HCT116 (cell line): ENCODE measurements at regions not wholly inside any gene's neighbourhood (a gene's known extent, or its start where the extent isn't known, plus 50 kb on each side); places are given as distances from the start of the nearest gene placed in this dataset.

Experiments used
- ATAC-seq: fragments of 200-7000 bp; cut with Tn5 transposase; 2 replicates; pipeline ENCODE4 v1.9.1; 2020; ENCODE audit warnings: mild to moderate bottlenecking, moderate library complexity
- BruUV-seq: library from RNA; stranded (reverse); fragments of 400-500 nt; replicated peaks from 2 replicates; lab custom pipeline; 2021; lab: Mats Ljungman, UMichigan
- CTCF ChIA-PET: fragments of 300-600 bp; sonication (Branson Sonifier 250); formaldehyde crosslinking; loops from one replicate; lab custom pipeline; 2021; ENCODE audit warnings: antibody characterized with exemption; lab: Charles Lee
- POLR2A ChIA-PET: fragments of 300-600, 350-600 bp; sonication (Branson Sonifier 250); formaldehyde crosslinking; loops from one replicate; lab custom pipeline; 2021; ENCODE audit warnings: antibody characterized with exemption; lab: Charles Lee
- RAD21 ChIA-PET, 2 experiments: fragments of 300-600 bp; sonication (Branson Sonifier 250); formaldehyde crosslinking; loops; one replicate each; lab custom pipeline; 2023; ENCODE audit warnings: low total read pairs in 2 of 2; ENCODE audit not compliant: uncharacterized antibody in 2 of 2, unreplicated experiment in 2 of 2, low non-redundant PET in 1 of 2; lab: Charles Lee
- DNase-seq: peaks from one replicate; pipeline ENCODE4 v3.0.0-alpha.2; 2010; ENCODE audit warnings: low read depth, low spot score
- H2AFZ ChIP-seq: fragments of 200-600 bp; shearing (Covaris generic), sonication (generic); 2 replicates; pipeline ENCODE4 v1.6.1; 2017; ENCODE audit warnings: low read depth, mixed run types, mixed read lengths, antibody characterized with exemption, low read length; ENCODE audit not compliant: poor library complexity, severe bottlenecking
- H3K27ac ChIP-seq: 2 replicates; pipeline ENCODE4 v1.5.1; 2012; ENCODE audit warnings: low read depth, low read length
- H3K27me3 ChIP-seq: fragments of 200-600 bp; sonication (generic); 2 replicates; pipeline ENCODE4 v1.6.1; 2016; ENCODE audit warnings: mixed run types, low read length, mixed read lengths; ENCODE audit not compliant: insufficient read depth
- H3K36me3 ChIP-seq, 2 experiments: fragments of 200-500 bp in 1 of 2; fragments of 200-600 bp in 1 of 2; sonication (Bioruptor generic) in 1 of 2; sonication (generic) in 1 of 2; 2 replicates each; pipeline versions ENCODE4 v1.5.1 to v1.6.1; 2014 to 2016; ENCODE audit warnings: low read length in 2 of 2, inconsistent platforms in 1 of 2, mixed read lengths in 1 of 2, mixed run types in 1 of 2; ENCODE audit not compliant: insufficient read depth in 2 of 2, control insufficient read depth in 1 of 2
- H3K4me1 ChIP-seq, 2 experiments: fragments of 200-600 bp in 1 of 2; sonication (generic) in 1 of 2; 2 replicates each; pipeline versions ENCODE4 v1.5.1 to v1.6.1; 2012 to 2017; ENCODE audit warnings: low read length in 2 of 2, inconsistent platforms in 1 of 2, mild to moderate bottlenecking in 1 of 2, mixed read lengths in 1 of 2, mixed run types in 1 of 2, moderate library complexity in 1 of 2; ENCODE audit not compliant: insufficient read depth in 2 of 2, control insufficient read depth in 1 of 2
- H3K4me2 ChIP-seq: fragments of 200-600 bp; sonication (generic); 2 replicates; pipeline ENCODE4 v1.6.1; 2017; ENCODE audit warnings: mixed run types, low read length, mixed read lengths
- H3K4me3 ChIP-seq, 2 experiments: fragments of 200-600 bp in 1 of 2; sonication (generic) in 1 of 2; replicated peaks in 1 of 2; 2 replicates each; pipeline ENCODE4 v1.5.1; 2011 to 2016; ENCODE audit warnings: low read length in 2 of 2, control low read depth in 1 of 2, low read depth in 1 of 2, mild to moderate bottlenecking in 1 of 2, mixed read lengths in 1 of 2, mixed run types in 1 of 2
- H3K79me2 ChIP-seq: fragments of 200-600 bp; sonication (generic); 2 replicates; pipeline ENCODE4 v1.6.1; 2017; ENCODE audit warnings: mild to moderate bottlenecking, mixed run types, low read length, moderate library complexity, mixed read lengths; ENCODE audit not compliant: insufficient read depth
- H3K9ac ChIP-seq: fragments of 200-600 bp; sonication (generic); 2 replicates; pipeline ENCODE4 v1.6.1; 2016; ENCODE audit warnings: low read length, mixed read lengths
- H3K9me2 ChIP-seq: fragments of 200-600 bp; sonication (generic), shearing (Covaris generic); 2 replicates; pipeline ENCODE4 v1.6.1; 2017; ENCODE audit warnings: mixed run types, mild to moderate bottlenecking, moderate library complexity; ENCODE audit not compliant: insufficient read depth
- H3K9me3 ChIP-seq, 2 experiments: fragments of 200-500 bp in 1 of 2; fragments of 200-600 bp in 1 of 2; sonication (Bioruptor generic) in 1 of 2; sonication (generic) in 1 of 2; 2 replicates each; pipeline ENCODE4 v1.6.1; 2014 to 2017; ENCODE audit warnings: low read length in 2 of 2, mixed read lengths in 2 of 2, inconsistent platforms in 1 of 2, low read depth in 1 of 2, mild to moderate bottlenecking in 1 of 2, mixed run types in 1 of 2, moderate library complexity in 1 of 2; ENCODE audit not compliant: control insufficient read depth in 1 of 2, insufficient read depth in 1 of 2
- H4K20me1 ChIP-seq: fragments of 200-600 bp; sonication (generic), shearing (Covaris generic); 2 replicates; pipeline ENCODE4 v1.6.1; 2017; ENCODE audit warnings: mixed run types, mild to moderate bottlenecking, moderate library complexity; ENCODE audit not compliant: insufficient read depth
- ATF3 ChIP-seq: IDR thresholded peaks from 2 replicates; pipeline ENCODE4 v1.6.1; 2012
- CBX3 ChIP-seq: IDR thresholded peaks from 2 replicates; pipeline ENCODE4 v1.6.1; 2012; ENCODE audit warnings: low read depth
- CTCF ChIP-seq, 3 experiments: fragments of 200-600 bp in 1 of 3; sonication (generic) in 1 of 3; IDR thresholded peaks in 2 of 3; conservative IDR thresholded peaks in 1 of 3; 2 replicates each; pipeline ENCODE4 v1.5.1; 2012 to 2017; ENCODE audit warnings: low read depth in 2 of 3, low read length in 2 of 3, antibody characterized with exemption in 1 of 3, borderline replicate concordance in 1 of 3, control low read depth in 1 of 3, mild to moderate bottlenecking in 1 of 3, mixed read lengths in 1 of 3, mixed run types in 1 of 3, moderate library complexity in 1 of 3; ENCODE audit not compliant: insufficient read depth in 1 of 3
- EGR1 ChIP-seq: IDR thresholded peaks from 2 replicates; pipeline ENCODE4 v1.6.1; 2012; ENCODE audit warnings: low read depth
- ELF1 ChIP-seq: IDR thresholded peaks from 2 replicates; pipeline ENCODE4 v1.6.1; 2012; ENCODE audit warnings: low read depth, borderline replicate concordance
- EZH2 ChIP-seq: fragments of 200-600 bp; sonication (generic); IDR thresholded peaks from 2 replicates; pipeline ENCODE4 v1.6.1; 2017; ENCODE audit warnings: antibody characterized with exemption, mixed run types
- EZH2phosphoT487 ChIP-seq: fragments of 200-600 bp; IDR thresholded peaks from 2 replicates; pipeline ENCODE4 v1.6.1; 2018; ENCODE audit warnings: antibody characterized with exemption, borderline replicate concordance
- JUND ChIP-seq: IDR thresholded peaks from 2 replicates; pipeline ENCODE4 v1.6.1; 2012
- MAX ChIP-seq: IDR thresholded peaks from 2 replicates; pipeline ENCODE4 v1.6.1; 2012
- POLR2A ChIP-seq: IDR thresholded peaks from 2 replicates; pipeline ENCODE4 v1.7.0; 2011; ENCODE audit warnings: borderline replicate concordance; ENCODE audit not compliant: insufficient read depth, insufficient read length; ENCODE audit errors: extremely low read depth
- POLR2AphosphoS5 ChIP-seq: IDR thresholded peaks from 2 replicates; pipeline ENCODE4 v1.6.1; 2011; ENCODE audit warnings: mild to moderate bottlenecking, low read depth, low read length, moderate library complexity
- REST ChIP-seq: IDR thresholded peaks from 2 replicates; pipeline ENCODE4 v1.6.1; 2012; ENCODE audit warnings: low read depth
- SIN3A ChIP-seq: IDR thresholded peaks from 2 replicates; pipeline ENCODE4 v1.6.1; 2012; ENCODE audit warnings: low read depth
- SP1 ChIP-seq: IDR thresholded peaks from 2 replicates; pipeline ENCODE4 v1.6.1; 2012; ENCODE audit warnings: low read depth
- TCF7L2 ChIP-seq: IDR thresholded peaks from 2 replicates; pipeline ENCODE4 v1.7.0; 2011; ENCODE audit warnings: borderline replicate concordance, inconsistent platforms; ENCODE audit not compliant: insufficient read depth, insufficient read length; ENCODE audit errors: extremely low read depth
- ZBTB33 ChIP-seq: IDR thresholded peaks from 2 replicates; pipeline ENCODE4 v1.6.1; 2011; ENCODE audit warnings: mild to moderate bottlenecking, low read length, moderate library complexity; ENCODE audit not compliant: insufficient replicate concordance; ENCODE audit errors: extremely low read depth
- ZFX ChIP-seq: fragments of 450-650 bp; IDR thresholded peaks from 2 replicates; pipeline ENCODE4 v1.6.1; 2017
- ZNF274 ChIP-seq: fragments of 200-500 bp; sonication (Bioruptor generic); IDR thresholded peaks from 2 replicates; pipeline ENCODE4 v1.6.1; 2014; ENCODE audit warnings: mild to moderate bottlenecking, low read depth, low read length, inconsistent platforms
- intact Hi-C: fragments of 100-400 bp; cut with micrococcal nuclease; formaldehyde crosslinking; loops from 2 replicates; pipeline ENCODE4 v1.10.0; 2022

GRCh38 chr2:74048147-74048546, 63.4 kb downstream of the TET3 start:
- no peaks in the 10 kb centered on the region for H3K9me3 ChIP-seq
- no peak overlapping the region for H3K9ac ChIP-seq
- H2AFZ ChIP-seq: no peak overlapping the region
- no peak overlapping the region for H3K4me2 ChIP-seq
- no peak overlapping the region for H3K27ac ChIP-seq
- ATAC-seq: no peak
- no peak overlapping the region for H3K4me3 ChIP-seq
- H3K4me1 ChIP-seq: no peaks in the 10 kb centered on the region
- H4K20me1 ChIP-seq: no peaks in the 10 kb centered on the region
- intact Hi-C loops: no loop called here
- ChIA-PET RAD21 (no interaction called here), POLR2A (no interaction called here), CTCF (no interaction called here)
- no peaks in the 10 kb centered on the region for H3K9me2 ChIP-seq
- H3K27me3 ChIP-seq: no peaks in the 10 kb centered on the region
- H3K36me3 ChIP-seq: peaks cover 0 to 10% of the 10 kb centered on the region in 2 experiments; a peak in 2 of 4 replicates
- peaks cover 62% of the 10 kb centered on the region for H3K79me2 ChIP-seq
- no peak for TF ChIP-seq ELF1
- TF ChIP-seq TCF7L2: no peak
- no peak for TF ChIP-seq EGR1
- TF ChIP-seq EZH2: no peak
- TF ChIP-seq CTCF (IDR thresholded peaks at IDR 0.05 in 2 of 3, conservative IDR thresholded peaks at IDR 0.05 in 1 of 3; ENCODE audit: borderline replicate concordance in 1 of 3, insufficient read depth in 1 of 3, low read depth in 2 of 3, low read length in 2 of 3): no peak
- TF ChIP-seq ZBTB33: no peak
- TF ChIP-seq JUND: no peak
- no peak for TF ChIP-seq REST
- no peak for TF ChIP-seq POLR2AphosphoS5
- TF ChIP-seq EZH2phosphoT487: no peak
- TF ChIP-seq ZFX: no peak
- no peak for TF ChIP-seq SP1
- TF ChIP-seq ATF3: no peak
- TF ChIP-seq SIN3A: no peak
- no peak for TF ChIP-seq CBX3
- TF ChIP-seq POLR2A: no peak
- TF ChIP-seq MAX: no peak
- no peak for TF ChIP-seq ZNF274
- no TSS peak for BruUV-seq
- no peak for DNase-seq
